ENCODE measurements at regions not wholly inside any gene's neighbourhood (a gene's known extent, or its start where the extent isn't known, plus 50 kb on each side); places are given as distances from the start of the nearest gene placed in this dataset.

- no peak for TF ChIP-seq CTCF (conservative IDR thresholded peaks at IDR 0.05 in 1 of 2, IDR thresholded peaks at IDR 0.05 in 1 of 2; ENCODE audit: low read depth in 1 of 2, low read length in 2 of 2)
- TF ChIP-seq EZH2 (IDR thresholded peaks at IDR 0.05; ENCODE audit: low read length, missing control alignments), result no peak
Observed at GRCh38 chr12:23108957-23109356, 484.0 kb downstream of the ETNK1 start.
